ENCODE measurements at regions not wholly inside any gene's neighbourhood (a gene's known extent, or its start where the extent isn't known, plus 50 kb on each side); places are given as distances from the start of the nearest gene placed in this dataset.

GRCh38 chr3:72129501-72130094 lies 344.6 kb upstream of the PROK2 start:
- TF ChIP-seq, protein P1, sequence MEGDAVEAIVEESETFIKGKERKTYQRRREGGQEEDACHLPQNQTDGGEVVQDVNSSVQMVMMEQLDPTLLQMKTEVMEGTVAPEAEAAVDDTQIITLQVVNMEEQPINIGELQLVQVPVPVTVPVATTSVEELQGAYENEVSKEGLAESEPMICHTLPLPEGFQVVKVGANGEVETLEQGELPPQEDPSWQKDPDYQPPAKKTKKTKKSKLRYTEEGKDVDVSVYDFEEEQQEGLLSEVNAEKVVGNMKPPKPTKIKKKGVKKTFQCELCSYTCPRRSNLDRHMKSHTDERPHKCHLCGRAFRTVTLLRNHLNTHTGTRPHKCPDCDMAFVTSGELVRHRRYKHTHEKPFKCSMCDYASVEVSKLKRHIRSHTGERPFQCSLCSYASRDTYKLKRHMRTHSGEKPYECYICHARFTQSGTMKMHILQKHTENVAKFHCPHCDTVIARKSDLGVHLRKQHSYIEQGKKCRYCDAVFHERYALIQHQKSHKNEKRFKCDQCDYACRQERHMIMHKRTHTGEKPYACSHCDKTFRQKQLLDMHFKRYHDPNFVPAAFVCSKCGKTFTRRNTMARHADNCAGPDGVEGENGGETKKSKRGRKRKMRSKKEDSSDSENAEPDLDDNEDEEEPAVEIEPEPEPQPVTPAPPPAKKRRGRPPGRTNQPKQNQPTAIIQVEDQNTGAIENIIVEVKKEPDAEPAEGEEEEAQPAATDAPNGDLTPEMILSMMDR (IDR thresholded peaks at IDR 0.05): no peak
- no peak overlapping the region for H3K4me3 ChIP-seq (replicated peaks in 1 of 3; ENCODE audit: low read depth in 2 of 3, low read length in 3 of 3)
- H3K9me3 ChIP-seq (replicated peaks in 1 of 2; ENCODE audit: control insufficient read depth in 1 of 2, insufficient read depth in 1 of 2, low read length in 2 of 2): no peaks in the 10 kb centered on the region
- H3K27me3 ChIP-seq (ENCODE audit: control insufficient read depth in 2 of 2, insufficient read depth in 2 of 2, low read length in 2 of 2): no peaks in the 10 kb centered on the region
- no peak overlapping the region for H3K9ac ChIP-seq (ENCODE audit: insufficient read depth, low read length, poor library complexity, severe bottlenecking)
- H2AFZ ChIP-seq (ENCODE audit: insufficient read depth, low read depth, low read length, poor library complexity, severe bottlenecking): no peak overlapping the region
- H3K79me2 ChIP-seq (ENCODE audit: insufficient read depth, low read length): no peaks in the 10 kb centered on the region
- H3K4me1 ChIP-seq (ENCODE audit: control insufficient read depth in 1 of 2, insufficient read depth in 2 of 2, low read length in 2 of 2): peaks cover 24 to 27% of the 10 kb centered on the region in 2 donors
- H3K27ac Mint-ChIP-seq: no peak overlapping the region
- H3K9me3 Mint-ChIP-seq: peaks cover 0 to 6% (median 3%) of the 10 kb centered on the region in 7 donors
- peaks cover 0 to 5% (median 3%) of the 10 kb centered on the region in 3 donors for H3K27me3 Mint-ChIP-seq (ENCODE audit: low read depth in 3 of 3)
- H3K4me2 ChIP-seq (replicated peaks; ENCODE audit: extremely low read depth, low read length, poor library complexity, severe bottlenecking): no peak overlapping the region
- intact Hi-C loops (cut with micrococcal nuclease): no loop called here
- no peak for DNase-seq
- H3K4me3 Mint-ChIP-seq: no peak overlapping the region
- no peaks in the 10 kb centered on the region for H3K36me3 ChIP-seq (replicated peaks in 1 of 2; ENCODE audit: control insufficient read depth in 1 of 2, insufficient read depth in 2 of 2, low read length in 2 of 2)
- no peaks in the 10 kb centered on the region for H4K20me1 ChIP-seq (ENCODE audit: insufficient read depth, low read length)
- H3K4me1 Mint-ChIP-seq: peaks cover 26% of the 10 kb centered on the region
- no peak overlapping the region for H3K27ac ChIP-seq (ENCODE audit: low read depth in 1 of 2, low read length in 2 of 2)
- WGBS (ENCODE audit: insufficient coverage): 100% methylated on average over 1 of the region's 5 CpGs
- no peaks in the 10 kb centered on the region for H3K36me3 Mint-ChIP-seq

GRCh38 chr3:72128921-72129320 lies 344.0 kb upstream of the PROK2 start:
- Histone ChIP-seq H3K4me3 (replicated peaks in 1 of 3; ENCODE audit: low read depth in 2 of 3, low read length in 3 of 3) (no peak overlapping the region), H3K27ac (ENCODE audit: low read depth in 1 of 2, low read length in 2 of 2) (no peak overlapping the region), H3K4me1 (ENCODE audit: control insufficient read depth in 1 of 2, insufficient read depth in 2 of 2, low read length in 2 of 2) (peaks cover 24 to 27% of the 10 kb centered on the region in 2 donors), H3K9me3 (replicated peaks in 1 of 2; ENCODE audit: control insufficient read depth in 1 of 2, insufficient read depth in 1 of 2, low read length in 2 of 2) (no peaks in the 10 kb centered on the region), H3K36me3 (replicated peaks in 1 of 2; ENCODE audit: control insufficient read depth in 1 of 2, insufficient read depth in 2 of 2, low read length in 2 of 2) (no peaks in the 10 kb centered on the region), H3K9ac (ENCODE audit: insufficient read depth, low read length, poor library complexity, severe bottlenecking) (no peak overlapping the region), H4K20me1 (ENCODE audit: insufficient read depth, low read length) (no peaks in the 10 kb centered on the region), H3K79me2 (ENCODE audit: insufficient read depth, low read length) (no peaks in the 10 kb centered on the region), H2AFZ (ENCODE audit: insufficient read depth, low read depth, low read length, poor library complexity, severe bottlenecking) (no peak overlapping the region), H3K4me2 (replicated peaks; ENCODE audit: extremely low read depth, low read length, poor library complexity, severe bottlenecking) (no peak overlapping the region), H3K27me3 (ENCODE audit: control insufficient read depth in 2 of 2, insufficient read depth in 2 of 2, low read length in 2 of 2) (no peaks in the 10 kb centered on the region)
- DNase-seq: no peak
- H3K27me3 Mint-ChIP-seq (ENCODE audit: low read depth in 3 of 3): peaks cover 0 to 3% (median 3%) of the 10 kb centered on the region in 3 donors
- intact Hi-C loops (cut with micrococcal nuclease): no loop called here
- H3K27ac Mint-ChIP-seq: peak overlapping the region in 1 of 7 donors; percentile 58
- peaks cover 30% of the 10 kb centered on the region for H3K4me1 Mint-ChIP-seq
- H3K4me3 Mint-ChIP-seq: no peak overlapping the region
- H3K36me3 Mint-ChIP-seq: no peaks in the 10 kb centered on the region
- no CpG with 5 or more reads among the region's 2 CpGs for WGBS (ENCODE audit: insufficient coverage)
- TF ChIP-seq, protein P1 (IDR thresholded peaks at IDR 0.05): no peak
- peaks cover 0 to 6% (median 3%) of the 10 kb centered on the region in 7 donors for H3K9me3 Mint-ChIP-seq
